Psoas muscle (tissue), 7 donors: ENCODE measurements at regions not wholly inside any gene's neighbourhood (a gene's known extent, or its start where the extent isn't known, plus 50 kb on each side); places are given as distances from the start of the nearest gene placed in this dataset.

Source experiments
- ATAC-seq, 4 donors: fragments of 200-7000 bp; cut with Tn5 transposase; one replicate each; pipeline ENCODE4 v1.9.1; 2020; ENCODE audit warnings: moderate library complexity in 3 of 4, mild to moderate bottlenecking in 2 of 4
- DNase-seq, 2 donors: peaks; one replicate each; pipeline ENCODE4 v3.0.0-alpha.2; 2020
- H3K27ac ChIP-seq: fragments of 200-600 bp; one replicate; pipeline ENCODE4 v1.8.0; 2022
- H3K27me3 ChIP-seq, 3 donors: fragments of 200-600 bp in 1 of 3; one replicate each; pipeline versions ENCODE4 v1.6.1 to v1.8.0; 2013 to 2022; ENCODE audit warnings: low read length in 2 of 3, mild to moderate bottlenecking in 2 of 3, moderate library complexity in 1 of 3; ENCODE audit not compliant: insufficient read depth in 3 of 3
- H3K36me3 ChIP-seq, 2 donors: fragments of 200-600 bp in 1 of 2; one replicate each; pipeline versions ENCODE4 v1.6.1 to v1.8.0; 2013 to 2022; ENCODE audit warnings: low read depth in 1 of 2, mild to moderate bottlenecking in 1 of 2, moderate library complexity in 1 of 2; ENCODE audit not compliant: insufficient read depth in 1 of 2
- H3K4me1 ChIP-seq: fragments of 200-600 bp; one replicate; pipeline ENCODE4 v1.8.0; 2022
- H3K4me3 ChIP-seq: fragments of 200-600 bp; one replicate; pipeline ENCODE4 v1.8.0; 2022; ENCODE audit warnings: mild to moderate bottlenecking
- H3K9me3 ChIP-seq: fragments of 200-600 bp; one replicate; pipeline ENCODE4 v1.8.0; 2022
- CTCF ChIP-seq: fragments of 200-600 bp; IDR thresholded peaks from one replicate; pipeline ENCODE4 v1.8.0; 2022; ENCODE audit warnings: antibody characterized with exemption
- WGBS, 3 donors: extraction: QIAGEN DNeasy Blood & Tissue Kit; methylation state at CpG; one replicate each; pipeline versions ENCODE4 v1.1.6 to v1.1.7; 2013; 5-methylcytosine and 5-hydroxymethylcytosine counted together
- intact Hi-C, 2 donors: fragments of 100-400 bp; cut with DNase I; formaldehyde crosslinking; loops; one replicate each; pipeline versions ENCODE4 v1.11.0 to v1.14.2; 2022
- donor health status: healthy with polysubstance abuse.
- donor health status: DM: no; HTN: no; CAD: no; lungs with moderate emphysema.
- donor health status: Bipolar disorder and iron deficiency.
- donor health status: healthy.
- donor health status: DM: yes; HTN: yes; CAD: no.
- donor health status: DM: no; HTN: no; CAD: no.
- donor health status: DM: yes; HTN: yes; CAD: no.

GRCh38 chr22:27024982-27025381 lies 367.6 kb downstream of the MIAT start:
- no peaks in the 10 kb centered on the region for H3K36me3 ChIP-seq
- ATAC-seq (no peak), DNase-seq (no peak)
- H3K4me1 ChIP-seq = no peaks in the 10 kb centered on the region
- no peak overlapping the region for H3K4me3 ChIP-seq
- H3K27ac ChIP-seq = no peak overlapping the region
- no peaks in the 10 kb centered on the region for H3K9me3 ChIP-seq
- 41 to 56% (median 52%) methylated on average over 1 of the region's 1 CpG for WGBS, 3 donors
- intact Hi-C loops = no loop called here
- TF ChIP-seq CTCF = no peak
- H3K27me3 ChIP-seq = peaks cover 0 to 19% (median 4%) of the 10 kb centered on the region in 3 donors

GRCh38 chr22:27028093-27028492 lies 370.7 kb downstream of the MIAT start:
- H3K27me3 ChIP-seq = peaks cover 0 to 12% (median 0%) of the 10 kb centered on the region in 3 donors
- no peak for DNase-seq
- ATAC-seq = no peak
- no peak for TF ChIP-seq CTCF
- intact Hi-C loops = no loop called here
- 47 to 80% (median 69%) methylated on average over 3 of the region's 3 CpGs for WGBS, 3 donors
- H3K4me3 ChIP-seq = no peak overlapping the region
- H3K4me1 ChIP-seq = peaks cover 10% of the 10 kb centered on the region
- no peak overlapping the region for H3K27ac ChIP-seq
- H3K36me3 ChIP-seq = no peaks in the 10 kb centered on the region
- no peaks in the 10 kb centered on the region for H3K9me3 ChIP-seq

GRCh38 chr22:27029584-27030130 lies 372.3 kb downstream of the MIAT start:
- no peak overlapping the region for H3K4me3 ChIP-seq
- ATAC-seq = no peak

GRCh38 chr22:27032091-27032761 lies 374.8 kb downstream of the MIAT start:
- Histone ChIP-seq H3K27ac (no peak overlapping the region), H3K36me3 (no peaks in the 10 kb centered on the region), H3K4me1 (peaks cover 10% of the 10 kb centered on the region), H3K9me3 (no peaks in the 10 kb centered on the region), H3K27me3 (peaks cover 0 to 44% (median 2%) of the 10 kb centered on the region in 3 donors), H3K4me3 (no peak overlapping the region)
- ATAC-seq = peak; percentile 57 to 93 (median 78)
- peak; percentile 21 to 58 for DNase-seq
- 19 to 28% (median 24%) methylated on average over 24 to 29 of the region's 29 CpGs for WGBS, 3 donors
- TF ChIP-seq CTCF = no peak
- intact Hi-C loops = no loop called here

More at GRCh38 chr22:27029584-27030130, 372.3 kb downstream of the MIAT start:
- no peak overlapping the region for H3K27ac ChIP-seq
- 91 to 98% (median 94%) methylated on average over 1 of the region's 1 CpG for WGBS, 3 donors
- peaks cover 10% of the 10 kb centered on the region for H3K4me1 ChIP-seq
- intact Hi-C loops = no loop called here
- H3K36me3 ChIP-seq = no peaks in the 10 kb centered on the region
- TF ChIP-seq CTCF = no peak
- peaks cover 0 to 26% (median 0%) of the 10 kb centered on the region in 3 donors for H3K27me3 ChIP-seq
- no peaks in the 10 kb centered on the region for H3K9me3 ChIP-seq
- DNase-seq = no peak
